ENCODE measurements at regions not wholly inside any gene's neighbourhood (a gene's known extent, or its start where the extent isn't known, plus 50 kb on each side); places are given as distances from the start of the nearest gene placed in this dataset.

DNA sequence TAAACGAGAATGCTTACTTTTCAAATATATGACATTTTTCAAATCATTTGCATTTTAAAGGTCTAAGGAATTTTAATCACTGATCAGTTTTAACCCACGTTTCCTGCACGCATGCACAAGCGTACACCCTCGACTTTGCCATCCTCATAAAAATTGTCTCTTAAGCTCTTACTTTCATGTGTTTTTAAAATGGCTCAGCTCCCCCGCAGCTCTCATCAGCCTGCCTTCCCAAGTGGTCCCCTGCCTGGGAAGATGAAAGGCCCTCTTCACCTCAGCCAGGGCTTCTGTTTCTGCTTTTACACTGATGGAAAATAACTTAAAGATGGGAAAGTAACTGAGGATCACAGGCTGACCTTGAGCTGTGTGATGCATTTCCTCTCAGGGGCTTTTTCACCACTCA, 131.6 kb upstream of the LSM8 start:
- Histone ChIP-seq H3K4me1 (ENCODE audit: control insufficient read depth, low read depth, low read length) (no peaks in the 10 kb centered on the region), H2AK5ac (ENCODE audit: low read length) (no peak overlapping the region), H3K4me3 (ENCODE audit: low read length) (no peak overlapping the region), H2BK120ac (ENCODE audit: low read depth, low read length) (no peak overlapping the region), H3K9ac (ENCODE audit: low read length) (no peak overlapping the region), H3K56ac (ENCODE audit: low read length) (no peak overlapping the region), H3K79me1 (ENCODE audit: low read length) (no peaks in the 10 kb centered on the region), H3K18ac (ENCODE audit: low read length) (no peak overlapping the region), H4K5ac (ENCODE audit: low read length) (no peak overlapping the region), H3K4me2 (ENCODE audit: low read length) (no peak overlapping the region), H4K8ac (ENCODE audit: low read depth, low read length) (no peak overlapping the region), H3K36me3 (ENCODE audit: control insufficient read depth, insufficient read depth, low read length) (no peaks in the 10 kb centered on the region), H3K4ac (ENCODE audit: low read depth, low read length) (no peak overlapping the region), H3K27me3 (ENCODE audit: insufficient read depth, low read length, poor library complexity) (no peaks in the 10 kb centered on the region), H3K79me2 (ENCODE audit: control insufficient read depth, insufficient read depth, low read length) (no peaks in the 10 kb centered on the region), H2BK15ac (replicated peaks; ENCODE audit: low read depth) (no peak overlapping the region), H3K23ac (ENCODE audit: low read length) (no peak overlapping the region), H3K27ac (ENCODE audit: low read depth, low read length) (no peak overlapping the region), H2BK5ac (ENCODE audit: low read length) (no peak overlapping the region)
- DNase-seq, result no peak
- WGBS (ENCODE audit: extremely low coverage, insufficient coverage, low lambda C conversion rate), result no CpG with 5 or more reads among the region's 6 CpGs

DNA sequence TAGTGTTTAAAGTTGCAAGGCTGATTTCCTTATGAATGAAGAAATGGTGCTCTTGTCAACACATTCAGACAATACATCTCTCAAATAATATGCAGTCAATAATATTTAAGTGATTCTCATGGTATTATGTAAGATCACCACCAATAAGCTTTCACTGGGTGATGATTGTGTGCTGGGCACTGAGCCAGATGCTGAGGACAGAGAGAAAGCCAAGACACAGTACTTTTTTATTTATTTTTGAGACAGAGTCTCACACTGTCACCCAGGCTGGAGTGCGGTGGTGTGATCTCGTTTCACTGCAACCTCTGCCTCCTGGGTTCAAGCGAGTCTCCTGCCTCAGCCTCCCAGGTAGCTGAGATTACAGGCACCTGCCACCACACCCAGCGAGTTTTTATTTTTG, 130.6 kb upstream of the LSM8 start:
- Histone ChIP-seq H2AK5ac (ENCODE audit: low read length) (no peak overlapping the region), H3K56ac (ENCODE audit: low read length) (no peak overlapping the region), H3K4me2 (ENCODE audit: low read length) (no peak overlapping the region), H3K27me3 (ENCODE audit: insufficient read depth, low read length, poor library complexity) (no peaks in the 10 kb centered on the region), H3K27ac (ENCODE audit: low read depth, low read length) (no peak overlapping the region), H3K23ac (ENCODE audit: low read length) (no peak overlapping the region), H3K36me3 (ENCODE audit: control insufficient read depth, insufficient read depth, low read length) (no peaks in the 10 kb centered on the region), H4K5ac (ENCODE audit: low read length) (no peak overlapping the region), H3K4me1 (ENCODE audit: control insufficient read depth, low read depth, low read length) (no peaks in the 10 kb centered on the region), H4K8ac (ENCODE audit: low read depth, low read length) (no peak overlapping the region), H3K18ac (ENCODE audit: low read length) (no peak overlapping the region), H3K79me2 (ENCODE audit: control insufficient read depth, insufficient read depth, low read length) (no peaks in the 10 kb centered on the region), H3K79me1 (ENCODE audit: low read length) (no peaks in the 10 kb centered on the region), H2BK5ac (ENCODE audit: low read length) (no peak overlapping the region), H3K9ac (ENCODE audit: low read length) (no peak overlapping the region), H2BK15ac (replicated peaks; ENCODE audit: low read depth) (no peak overlapping the region), H3K4me3 (ENCODE audit: low read length) (no peak overlapping the region), H2BK120ac (ENCODE audit: low read depth, low read length) (no peak overlapping the region), H3K4ac (ENCODE audit: low read depth, low read length) (no peak overlapping the region)
- WGBS (ENCODE audit: extremely low coverage, insufficient coverage, low lambda C conversion rate), result no CpG with 5 or more reads among the region's 4 CpGs
- no peak for DNase-seq

DNA sequence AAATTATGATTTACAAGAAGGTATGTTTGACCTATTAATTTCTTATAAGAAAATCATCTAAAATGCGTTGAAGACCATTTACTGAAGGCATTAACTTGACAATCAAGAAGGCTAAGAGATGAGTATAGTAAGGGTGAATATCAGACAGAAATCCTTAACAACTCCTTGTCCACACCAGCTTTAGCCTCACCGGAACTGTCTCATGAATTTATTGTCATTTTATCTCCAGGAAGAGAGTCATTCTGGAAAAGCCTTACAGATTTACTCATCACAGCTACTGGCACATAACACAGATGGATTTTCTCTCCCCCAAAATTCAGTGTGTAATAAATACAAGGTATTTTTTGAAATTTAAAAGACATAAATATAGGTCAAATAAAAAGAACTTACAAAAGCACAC, 129.4 kb upstream of the LSM8 start:
- H3K4ac ChIP-seq (ENCODE audit: low read depth, low read length), result no peak overlapping the region
- H3K4me2 ChIP-seq (ENCODE audit: low read length), result no peak overlapping the region
- H2BK5ac ChIP-seq (ENCODE audit: low read length), result no peak overlapping the region
- H3K27me3 ChIP-seq (ENCODE audit: insufficient read depth, low read length, poor library complexity), result no peaks in the 10 kb centered on the region
- no peaks in the 10 kb centered on the region for H3K4me1 ChIP-seq (ENCODE audit: control insufficient read depth, low read depth, low read length)
- no peaks in the 10 kb centered on the region for H3K36me3 ChIP-seq (ENCODE audit: control insufficient read depth, insufficient read depth, low read length)
- no peak overlapping the region for H2BK15ac ChIP-seq (replicated peaks; ENCODE audit: low read depth)
- H3K56ac ChIP-seq (ENCODE audit: low read length), result no peak overlapping the region
- H4K8ac ChIP-seq (ENCODE audit: low read depth, low read length), result no peak overlapping the region
- no peak overlapping the region for H3K9ac ChIP-seq (ENCODE audit: low read length)
- no peaks in the 10 kb centered on the region for H3K79me1 ChIP-seq (ENCODE audit: low read length)
- no peak overlapping the region for H3K23ac ChIP-seq (ENCODE audit: low read length)
- no peaks in the 10 kb centered on the region for H3K79me2 ChIP-seq (ENCODE audit: control insufficient read depth, insufficient read depth, low read length)
- H3K4me3 ChIP-seq (ENCODE audit: low read length), result no peak overlapping the region
- H4K5ac ChIP-seq (ENCODE audit: low read length), result no peak overlapping the region
- H2AK5ac ChIP-seq (ENCODE audit: low read length), result no peak overlapping the region
- no peak overlapping the region for H3K18ac ChIP-seq (ENCODE audit: low read length)
- H2BK120ac ChIP-seq (ENCODE audit: low read depth, low read length), result no peak overlapping the region
- no CpG with 5 or more reads among the region's 2 CpGs for WGBS (ENCODE audit: extremely low coverage, insufficient coverage, low lambda C conversion rate)
- no peak overlapping the region for H3K27ac ChIP-seq (ENCODE audit: low read depth, low read length)
- no peak for DNase-seq

DNA sequence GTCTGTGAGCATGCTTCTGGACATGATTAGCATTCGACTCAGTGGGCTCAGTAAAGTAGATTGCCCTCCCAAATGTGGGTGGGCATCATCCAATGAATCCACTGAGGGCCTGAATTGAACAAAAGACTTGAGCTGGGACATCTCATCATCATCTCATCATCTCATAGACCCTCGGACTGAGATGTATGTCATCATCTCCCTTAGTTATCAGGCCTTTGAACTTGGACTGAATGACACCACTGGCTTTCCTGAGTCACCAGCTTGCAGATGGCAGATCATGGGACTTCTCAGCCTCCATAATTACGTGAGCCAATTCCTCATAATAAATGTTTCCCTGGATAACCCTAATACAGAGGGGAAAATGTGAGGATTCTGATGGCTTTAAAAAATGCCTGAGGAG, 128.3 kb upstream of the LSM8 start:
- no peaks in the 10 kb centered on the region for H3K27me3 ChIP-seq (ENCODE audit: insufficient read depth, low read length, poor library complexity)
- H2BK15ac ChIP-seq (replicated peaks; ENCODE audit: low read depth), result no peak overlapping the region
- no peak overlapping the region for H2AK5ac ChIP-seq (ENCODE audit: low read length)
- no peak for DNase-seq
- H3K56ac ChIP-seq (ENCODE audit: low read length), result no peak overlapping the region
- no peaks in the 10 kb centered on the region for H3K36me3 ChIP-seq (ENCODE audit: control insufficient read depth, insufficient read depth, low read length)
- H3K4me2 ChIP-seq (ENCODE audit: low read length), result no peak overlapping the region
- no peak overlapping the region for H3K4me3 ChIP-seq (ENCODE audit: low read length)
- no peak overlapping the region for H2BK5ac ChIP-seq (ENCODE audit: low read length)
- no peak overlapping the region for H3K23ac ChIP-seq (ENCODE audit: low read length)
- no CpG with 5 or more reads among the region's 3 CpGs for WGBS (ENCODE audit: extremely low coverage, insufficient coverage, low lambda C conversion rate)
- no peak overlapping the region for H2BK120ac ChIP-seq (ENCODE audit: low read depth, low read length)
- no peaks in the 10 kb centered on the region for H3K79me2 ChIP-seq (ENCODE audit: control insufficient read depth, insufficient read depth, low read length)
- no peak overlapping the region for H4K8ac ChIP-seq (ENCODE audit: low read depth, low read length)
- H4K5ac ChIP-seq (ENCODE audit: low read length), result no peak overlapping the region
- H3K18ac ChIP-seq (ENCODE audit: low read length), result no peak overlapping the region
- H3K27ac ChIP-seq (ENCODE audit: low read depth, low read length), result no peak overlapping the region
- H3K4me1 ChIP-seq (ENCODE audit: control insufficient read depth, low read depth, low read length), result no peaks in the 10 kb centered on the region
- H3K4ac ChIP-seq (ENCODE audit: low read depth, low read length), result no peak overlapping the region
- H3K79me1 ChIP-seq (ENCODE audit: low read length), result no peaks in the 10 kb centered on the region
- no peak overlapping the region for H3K9ac ChIP-seq (ENCODE audit: low read length)

DNA sequence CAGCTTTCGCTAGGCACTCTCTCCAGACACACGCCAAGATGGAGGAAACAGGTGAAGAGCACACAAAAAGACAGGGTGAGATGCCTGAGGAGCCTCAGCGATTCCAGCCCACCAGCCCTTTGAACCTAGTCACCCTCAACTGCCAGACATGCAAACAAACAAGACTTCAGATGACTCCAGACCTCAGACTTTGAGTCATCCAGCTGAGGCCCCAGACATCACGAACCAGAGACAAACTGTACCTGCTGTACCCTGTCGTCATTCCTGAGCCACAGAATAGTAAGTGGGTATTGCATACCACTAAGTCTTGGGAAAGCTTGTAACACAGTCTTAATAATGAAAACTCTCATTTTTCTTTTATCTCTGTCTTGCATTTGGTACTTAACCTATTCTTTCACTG, 126.6 kb upstream of the LSM8 start:
- no peak overlapping the region for H2BK120ac ChIP-seq (ENCODE audit: low read depth, low read length)
- H3K4me3 ChIP-seq (ENCODE audit: low read length), result no peak overlapping the region
- DNase-seq, result peak; percentile 3
- H3K4ac ChIP-seq (ENCODE audit: low read depth, low read length), result no peak overlapping the region
- H3K4me2 ChIP-seq (ENCODE audit: low read length), result no peak overlapping the region
- H3K27me3 ChIP-seq (ENCODE audit: insufficient read depth, low read length, poor library complexity), result no peaks in the 10 kb centered on the region
- no peaks in the 10 kb centered on the region for H3K36me3 ChIP-seq (ENCODE audit: control insufficient read depth, insufficient read depth, low read length)
- H3K23ac ChIP-seq (ENCODE audit: low read length), result no peak overlapping the region
- H3K18ac ChIP-seq (ENCODE audit: low read length), result no peak overlapping the region
- no peak overlapping the region for H2AK5ac ChIP-seq (ENCODE audit: low read length)
- H3K4me1 ChIP-seq (ENCODE audit: control insufficient read depth, low read depth, low read length), result no peaks in the 10 kb centered on the region
- WGBS (ENCODE audit: extremely low coverage, insufficient coverage, low lambda C conversion rate), result no CpG with 5 or more reads among the region's 5 CpGs
- H2BK5ac ChIP-seq (ENCODE audit: low read length), result no peak overlapping the region
- no peak overlapping the region for H2BK15ac ChIP-seq (replicated peaks; ENCODE audit: low read depth)
- H3K56ac ChIP-seq (ENCODE audit: low read length), result no peak overlapping the region
- H3K79me1 ChIP-seq (ENCODE audit: low read length), result no peaks in the 10 kb centered on the region
- no peak overlapping the region for H4K5ac ChIP-seq (ENCODE audit: low read length)
- no peak overlapping the region for H4K8ac ChIP-seq (ENCODE audit: low read depth, low read length)
- no peak overlapping the region for H3K27ac ChIP-seq (ENCODE audit: low read depth, low read length)
- H3K79me2 ChIP-seq (ENCODE audit: control insufficient read depth, insufficient read depth, low read length), result no peaks in the 10 kb centered on the region
- no peak overlapping the region for H3K9ac ChIP-seq (ENCODE audit: low read length)

DNA sequence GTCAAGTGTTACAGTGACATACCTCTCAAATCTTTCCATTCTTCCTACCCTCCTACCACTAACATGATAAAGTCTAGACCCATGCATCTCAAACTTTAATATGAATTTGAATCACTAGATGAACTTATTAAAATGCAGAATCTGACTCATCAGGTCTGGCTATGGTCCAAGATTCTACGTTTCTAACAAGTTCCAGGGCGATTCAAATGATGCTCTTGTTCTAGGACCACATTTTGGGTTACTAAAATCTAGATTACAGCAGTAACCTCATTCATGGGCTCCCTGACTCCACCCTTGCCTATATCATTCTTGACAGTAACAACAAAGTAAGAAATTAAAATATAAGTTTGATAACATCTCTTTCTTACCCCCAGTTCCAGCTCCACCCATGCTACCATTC, 124.8 kb upstream of the LSM8 start:
- no peak for DNase-seq
- H3K9ac ChIP-seq (ENCODE audit: low read length), result no peak overlapping the region
- H3K4me1 ChIP-seq (ENCODE audit: control insufficient read depth, low read depth, low read length), result no peaks in the 10 kb centered on the region
- H3K4me2 ChIP-seq (ENCODE audit: low read length), result no peak overlapping the region
- no peak overlapping the region for H3K23ac ChIP-seq (ENCODE audit: low read length)
- no CpG with 5 or more reads among the region's 2 CpGs for WGBS (ENCODE audit: extremely low coverage, insufficient coverage, low lambda C conversion rate)
- H3K56ac ChIP-seq (ENCODE audit: low read length), result no peak overlapping the region
- no peaks in the 10 kb centered on the region for H3K79me2 ChIP-seq (ENCODE audit: control insufficient read depth, insufficient read depth, low read length)
- no peak overlapping the region for H2AK5ac ChIP-seq (ENCODE audit: low read length)
- H2BK120ac ChIP-seq (ENCODE audit: low read depth, low read length), result no peak overlapping the region
- no peaks in the 10 kb centered on the region for H3K79me1 ChIP-seq (ENCODE audit: low read length)
- H4K8ac ChIP-seq (ENCODE audit: low read depth, low read length), result no peak overlapping the region
- H3K27me3 ChIP-seq (ENCODE audit: insufficient read depth, low read length, poor library complexity), result no peaks in the 10 kb centered on the region
- H2BK5ac ChIP-seq (ENCODE audit: low read length), result no peak overlapping the region
- no peak overlapping the region for H3K4ac ChIP-seq (ENCODE audit: low read depth, low read length)
- no peaks in the 10 kb centered on the region for H3K36me3 ChIP-seq (ENCODE audit: control insufficient read depth, insufficient read depth, low read length)
- H4K5ac ChIP-seq (ENCODE audit: low read length), result no peak overlapping the region
- H2BK15ac ChIP-seq (replicated peaks; ENCODE audit: low read depth), result no peak overlapping the region
- no peak overlapping the region for H3K18ac ChIP-seq (ENCODE audit: low read length)
- no peak overlapping the region for H3K4me3 ChIP-seq (ENCODE audit: low read length)
- H3K27ac ChIP-seq (ENCODE audit: low read depth, low read length), result no peak overlapping the region

All from mesendoderm (in vitro differentiated cells).